ENCODE measurements at regions not wholly inside any gene's neighbourhood (a gene's known extent, or its start where the extent isn't known, plus 50 kb on each side); places are given as distances from the start of the nearest gene placed in this dataset.

- TF ChIP-seq POLR2AphosphoS5 (IDR thresholded peaks at IDR 0.05; ENCODE audit: low read depth, low read length): no peak
- TF ChIP-seq SPI1 (IDR thresholded peaks at IDR 0.05; ENCODE audit: low read depth, low read length): 0 out of 2 replicates have a peak, but pooled peaks have one; percentile 27
- no peak for TF ChIP-seq POLR2A (IDR thresholded peaks at IDR 0.05; ENCODE audit: low read depth, low read length)
- TF ChIP-seq TAF1 (IDR thresholded peaks at IDR 0.05; ENCODE audit: low read depth, low read length): no peak
- no peak for TF ChIP-seq POU2F2 (IDR thresholded peaks at IDR 0.05; ENCODE audit: low read depth, low read length)
These were observed 91.2 kb downstream of the ZNF474 start for GRCh38 chr5:122220511-122220910.
